NCI-H1048 (cell line): ENCODE measurements at regions not wholly inside any gene's neighbourhood (a gene's known extent, or its start where the extent isn't known, plus 50 kb on each side); places are given as distances from the start of the nearest gene placed in this dataset.
A peak's percentile ranks its signal among the peaks of the same experiment; 100 is the strongest.

Source experiments
- DNase-seq: peaks from one replicate; lab custom pipeline; 2025; lab: John Stamatoyannopoulos, UW

GRCh38 chr4:23166919-23167318 is 474.2 kb downstream of the GBA3 start:
- DNase-seq = no peak

DNA sequence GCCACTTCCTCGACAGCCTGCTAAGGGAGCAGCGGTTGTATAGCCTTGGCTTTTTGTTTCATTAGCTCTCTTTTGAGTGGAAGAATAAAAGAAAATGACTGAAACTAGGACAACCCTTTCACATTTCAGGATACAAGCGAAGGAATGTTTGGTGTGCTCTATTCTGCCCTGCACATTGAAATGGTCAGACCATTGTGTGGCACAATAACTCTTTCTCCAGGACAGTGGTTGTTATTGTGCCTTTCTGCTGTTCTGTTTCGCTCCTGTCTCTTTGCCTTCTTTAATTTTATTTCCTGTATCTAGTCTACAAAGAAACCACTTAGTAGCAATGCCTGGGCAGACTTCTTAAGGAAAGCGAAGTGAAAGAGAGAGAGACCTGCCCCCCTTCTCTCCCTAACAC is 473.7 kb downstream of the GBA3 start:
- DNase-seq = no peak

DNA sequence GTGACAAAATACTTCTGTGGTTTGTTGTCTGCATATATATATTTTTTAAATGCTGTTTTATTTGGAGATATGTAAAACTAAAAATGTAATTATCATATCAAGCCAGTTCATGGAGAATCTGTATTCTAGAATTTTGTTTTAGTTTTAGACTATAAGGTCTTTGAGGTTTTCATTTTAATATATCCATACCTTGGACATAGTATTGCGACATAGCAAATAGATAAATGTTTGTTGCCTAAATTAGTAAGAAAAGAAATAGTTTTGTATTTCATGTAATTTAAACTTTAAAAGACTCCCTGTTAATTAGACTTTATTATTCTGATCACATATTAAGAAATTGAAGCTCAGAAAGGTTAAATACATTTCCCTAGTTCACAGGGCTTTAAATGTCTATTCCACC is 472.9 kb downstream of the GBA3 start:
- DNase-seq = no peak

GRCh38 chr4:23163647-23164436 is 471.1 kb downstream of the GBA3 start:
- no peak for DNase-seq

DNA sequence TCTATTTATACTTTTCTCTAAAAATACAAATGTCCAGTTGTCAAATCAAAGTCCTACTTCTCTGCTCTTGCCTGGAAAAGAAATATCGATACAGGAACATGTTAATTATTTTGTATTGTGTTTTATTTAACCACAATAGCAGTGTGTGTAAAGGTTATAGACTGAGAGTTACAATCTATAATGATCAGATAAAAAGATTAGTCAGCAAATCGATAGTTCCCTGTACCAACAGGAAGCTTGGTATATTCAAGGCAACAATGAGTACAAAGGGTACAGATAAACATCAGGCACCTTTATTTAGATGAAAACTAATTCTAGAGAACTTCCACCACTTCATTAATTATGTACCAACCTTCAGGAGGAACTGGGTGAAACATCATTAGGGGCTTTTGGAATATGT is 469.5 kb downstream of the GBA3 start:
- no peak for DNase-seq

- no peak for DNase-seq
These were observed 469.1 kb downstream of the GBA3 start for GRCh38 chr4:23161787-23162186.

- no peak for DNase-seq
These were observed 460.3 kb downstream of the GBA3 start for GRCh38 chr4:23153076-23153475.

DNA sequence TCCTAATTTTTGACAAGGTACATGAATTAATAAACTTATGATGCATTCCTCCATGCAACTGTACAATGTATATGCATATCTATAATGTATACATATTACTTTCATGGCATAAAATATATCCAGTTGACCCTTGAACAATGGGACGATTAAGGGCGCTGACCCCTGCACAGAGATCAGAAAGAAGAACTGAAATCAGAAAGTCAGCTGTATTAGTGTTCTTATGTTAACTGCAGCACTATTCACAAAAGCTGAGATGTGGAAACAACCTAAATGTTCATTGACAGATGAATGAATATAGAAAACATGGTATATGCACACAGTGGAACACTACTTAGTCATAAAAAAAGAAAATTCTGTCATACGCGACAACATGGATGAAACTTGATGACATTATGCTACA is 457.1 kb downstream of the GBA3 start:
- DNase-seq = no peak

DNA sequence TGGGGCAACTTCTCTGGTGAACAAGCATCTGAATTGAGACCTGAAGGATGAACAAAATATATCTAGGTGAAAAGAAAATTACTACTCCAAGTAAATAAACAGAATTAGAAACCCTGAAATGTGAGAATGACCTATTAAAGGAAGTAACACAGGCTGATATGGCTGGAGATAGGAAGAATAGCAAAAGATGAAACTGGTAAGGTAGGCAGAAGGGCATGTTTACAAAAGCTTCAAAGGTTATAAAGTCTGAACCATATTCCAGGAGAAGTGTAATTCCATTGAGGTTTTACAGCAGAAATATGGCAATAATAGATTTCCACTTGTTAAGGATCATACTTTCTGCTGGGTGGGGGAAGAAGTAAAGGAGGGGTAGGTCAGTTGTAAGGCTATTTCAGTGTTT is 452.0 kb downstream of the GBA3 start:
- DNase-seq = no peak

- DNase-seq = peak; percentile 39
These were observed 443.3 kb downstream of the GBA3 start for GRCh38 chr4:23135792-23136645.

GRCh38 chr4:23134331-23134730 is 441.6 kb downstream of the GBA3 start:
- DNase-seq = no peak

DNA sequence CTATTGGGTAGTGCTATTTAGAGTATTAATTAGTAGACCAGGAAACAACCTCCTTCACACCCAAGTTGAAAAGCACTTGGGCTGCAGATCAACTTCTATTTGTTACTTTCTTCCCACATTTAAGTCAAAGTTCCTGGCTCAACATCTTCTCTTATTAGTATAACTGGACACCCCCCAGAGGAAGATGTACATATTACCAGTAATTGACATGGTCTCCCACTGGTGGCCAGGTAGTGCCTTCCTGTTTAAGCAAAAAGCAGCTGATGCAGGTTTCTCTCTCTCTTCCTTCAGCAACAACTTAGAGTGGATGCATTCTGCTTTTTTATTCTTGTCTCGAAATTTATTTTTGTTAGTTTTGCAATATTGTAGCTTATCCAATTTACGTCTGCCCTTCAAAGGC is 438.1 kb downstream of the GBA3 start:
- DNase-seq = no peak

DNA sequence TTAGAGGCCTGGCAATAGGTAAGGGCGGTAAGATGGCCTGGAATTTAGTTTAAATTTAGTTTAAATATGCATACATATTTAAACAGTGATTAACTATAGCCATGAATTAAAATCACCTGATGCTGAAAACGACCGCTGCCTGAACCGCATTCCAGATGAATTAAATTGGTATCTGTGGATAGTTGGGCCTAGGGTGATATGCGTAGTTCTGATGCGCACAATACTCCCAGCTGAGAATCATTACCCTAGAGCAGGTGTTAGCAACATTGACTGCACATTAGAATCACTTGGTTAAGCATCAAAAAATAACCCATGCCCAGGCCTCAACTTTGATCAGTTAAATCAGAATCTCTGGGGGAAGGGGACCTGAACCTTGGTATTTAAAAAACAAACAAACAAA is 432.4 kb downstream of the GBA3 start:
- DNase-seq = no peak

DNA sequence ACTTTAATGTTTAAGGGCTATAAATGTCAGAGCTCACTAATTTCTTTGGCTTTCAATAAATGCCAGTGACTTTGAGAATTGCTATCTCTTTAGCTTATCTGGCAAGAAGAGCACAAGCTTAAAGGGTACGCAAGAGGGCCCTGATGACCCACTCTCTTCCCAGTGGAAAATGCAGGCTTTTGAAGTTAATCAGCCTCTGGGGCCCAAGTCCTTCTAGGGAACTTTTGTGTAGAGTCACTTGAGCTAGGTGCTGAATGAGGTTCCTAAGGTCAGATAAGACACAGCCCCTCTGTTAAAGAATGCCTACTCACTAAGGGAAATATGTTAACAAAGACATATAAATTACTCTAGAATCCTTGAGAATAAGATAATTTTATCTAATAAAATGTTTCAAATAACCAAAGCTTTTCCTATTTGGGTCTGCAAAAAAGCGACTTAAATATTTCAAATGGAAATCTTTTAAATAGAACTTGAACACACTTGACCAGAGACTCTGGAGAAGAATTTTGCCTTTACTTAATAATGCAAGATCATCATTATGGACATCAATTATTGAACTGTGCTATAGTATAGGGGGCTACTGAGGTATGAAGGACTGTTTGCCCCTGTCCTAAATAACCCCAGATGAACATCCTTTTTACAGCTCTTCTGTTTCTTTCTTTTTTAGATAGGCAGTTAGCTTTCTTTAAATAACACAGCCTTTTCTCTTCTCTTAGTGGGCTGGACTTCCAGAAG is 430.1 kb downstream of the GBA3 start:
- no peak for DNase-seq

DNA sequence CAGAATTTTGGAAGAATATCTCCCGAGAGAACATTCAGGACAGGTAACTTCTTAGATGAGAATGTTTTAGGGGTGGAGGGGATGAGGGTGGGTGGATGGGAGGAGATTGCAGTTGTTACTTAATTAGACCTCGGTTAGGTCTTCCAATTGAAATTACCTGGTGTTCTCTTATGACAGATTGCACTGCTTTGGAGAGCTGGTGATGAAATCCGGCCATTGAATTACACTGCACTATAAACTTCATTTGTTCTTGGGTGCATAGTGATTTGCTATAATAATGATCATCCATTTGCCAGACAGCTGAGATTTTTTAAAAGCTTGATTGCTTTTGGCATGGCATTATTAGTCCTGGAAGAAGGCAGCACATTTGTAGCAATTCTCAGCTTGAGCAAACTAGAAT is 427.6 kb downstream of the GBA3 start:
- DNase-seq = no peak

GRCh38 chr4:23117826-23118225 is 425.1 kb downstream of the GBA3 start:
- no peak for DNase-seq

DNA sequence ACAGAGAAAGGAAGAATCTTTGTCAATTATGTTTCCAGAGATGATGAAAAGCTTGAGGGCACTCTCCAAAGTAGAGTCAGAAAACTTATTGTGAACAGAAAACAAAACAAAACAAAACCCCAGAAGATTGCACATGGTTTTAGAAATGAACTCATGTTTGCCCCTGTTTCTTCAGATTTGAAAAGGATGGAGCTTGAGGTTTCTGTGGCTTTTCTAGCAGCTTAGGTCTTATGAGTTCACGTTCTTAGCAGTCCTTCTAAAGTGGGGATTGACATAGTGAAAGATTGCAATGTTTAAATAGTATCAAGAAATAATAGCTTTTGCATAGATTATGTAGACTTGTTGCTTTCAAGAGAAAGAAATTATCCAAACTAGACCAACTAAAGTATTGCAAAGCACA is 421.8 kb downstream of the GBA3 start:
- no peak for DNase-seq

GRCh38 chr4:23113104-23113503 is 420.4 kb downstream of the GBA3 start:
- no peak for DNase-seq

GRCh38 chr4:23106516-23106915 is 413.8 kb downstream of the GBA3 start:
- peak; percentile 7 for DNase-seq

- no peak for DNase-seq
These were observed 413.1 kb downstream of the GBA3 start for GRCh38 chr4:23105759-23106370.

DNA sequence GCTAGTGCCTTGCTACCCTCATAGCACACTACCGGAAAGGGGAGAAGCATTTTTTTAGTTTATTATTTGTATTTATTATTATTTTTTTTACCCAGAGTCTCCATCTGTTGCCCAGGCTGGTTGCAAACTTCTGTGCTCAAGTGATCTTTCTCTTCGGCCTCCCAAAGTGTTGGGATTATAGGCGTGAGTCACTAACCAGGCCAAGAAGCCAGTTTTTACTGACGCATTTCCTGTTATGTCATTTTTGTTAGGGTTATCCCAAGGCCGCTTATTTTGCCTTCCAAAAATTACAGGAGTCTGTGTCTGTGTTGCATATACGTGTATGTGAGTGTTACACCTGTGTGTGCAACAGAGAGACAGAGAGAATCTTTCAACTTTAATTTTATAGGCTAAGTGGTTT is 404.5 kb downstream of the GBA3 start:
- DNase-seq = no peak

- no peak for DNase-seq
These were observed 399.0 kb downstream of the GBA3 start for GRCh38 chr4:23091711-23092110.
